WTC11 (cell line): ENCODE measurements at regions not wholly inside any gene's neighbourhood (a gene's known extent, or its start where the extent isn't known, plus 50 kb on each side); places are given as distances from the start of the nearest gene placed in this dataset.

Experiments used
- ATAC-seq: fragments of 200-7000 bp; cut with Tn5 transposase; 2 replicates; pipeline ENCODE4 v1.10.0; 2021; ENCODE audit warnings: mild to moderate bottlenecking, moderate library complexity
- CTCF ChIA-PET: fragments of 300-600 bp; sonication (Branson Sonifier 250); formaldehyde crosslinking; loops from one replicate; lab custom pipeline; 2021; ENCODE audit warnings: antibody characterized with exemption; lab: Charles Lee
- POLR2A ChIA-PET: fragments of 350-600 bp; sonication (Branson Sonifier 250); formaldehyde crosslinking; loops from one replicate; lab custom pipeline; 2021; ENCODE audit warnings: antibody characterized with exemption; lab: Charles Lee
- DNase-seq: peaks from one replicate; pipeline ENCODE4 v3.0.0; 2021; ENCODE audit warnings: low spot score
- H3K27ac Mint-ChIP-seq: 2 replicates; pipeline ENCODE4 v1.8.0; 2021; ENCODE audit warnings: mixed read lengths
- H3K27me3 Mint-ChIP-seq: 2 replicates; pipeline ENCODE4 v1.8.0; 2021; ENCODE audit warnings: low read depth, mild to moderate bottlenecking, moderate library complexity, mixed read lengths
- H3K36me3 Mint-ChIP-seq: 2 replicates; pipeline ENCODE4 v1.8.0; 2021; ENCODE audit warnings: mixed read lengths
- H3K4me1 Mint-ChIP-seq: 2 replicates; pipeline ENCODE4 v1.8.0; 2022; ENCODE audit warnings: mixed read lengths
- H3K4me3 Mint-ChIP-seq: 2 replicates; pipeline ENCODE4 v1.8.0; 2021; ENCODE audit warnings: mild to moderate bottlenecking, moderate library complexity, mixed read lengths
- H3K9me3 Mint-ChIP-seq: 2 replicates; pipeline ENCODE4 v1.8.0; 2021; ENCODE audit warnings: mixed read lengths
- ATF2 ChIP-seq: sonication (generic); formaldehyde crosslinking; IDR thresholded peaks from 2 replicates; pipeline ENCODE4 v1.8.1; 2022; ENCODE audit warnings: low read depth, missing genetic modification reagents, borderline replicate concordance
- ATF6 ChIP-seq: sonication (generic); formaldehyde crosslinking; IDR thresholded peaks from 2 replicates; pipeline ENCODE4 v1.8.1; 2023; ENCODE audit warnings: mild to moderate bottlenecking, missing genetic modification reagents
- ERG ChIP-seq: fragments of 250-450 bp; sonication (Bioruptor Pico); IDR thresholded peaks from 2 replicates; pipeline ENCODE4 v1.8.0; 2021; ENCODE audit warnings: mild to moderate bottlenecking
- ESRRA ChIP-seq: sonication (generic); formaldehyde crosslinking; IDR thresholded peaks from 2 replicates; pipeline ENCODE4 v1.8.1; 2022; ENCODE audit warnings: mild to moderate bottlenecking, missing genetic modification reagents, borderline replicate concordance
- HMGA2 ChIP-seq: fragments of 250-450 bp; sonication (Bioruptor Pico); IDR thresholded peaks from 2 replicates; pipeline ENCODE4 v1.4.0; 2021; ENCODE audit warnings: mild to moderate bottlenecking, moderate library complexity
- KAT7 ChIP-seq: sonication (generic); formaldehyde crosslinking; IDR thresholded peaks from 2 replicates; pipeline ENCODE4 v1.8.1; 2023; ENCODE audit warnings: missing genetic modification reagents, mild to moderate bottlenecking, borderline replicate concordance
- NFATC4 ChIP-seq: fragments of 250-450 bp; sonication (Bioruptor Pico); IDR thresholded peaks from 2 replicates; pipeline ENCODE4 v1.9.0; 2021; ENCODE audit warnings: mild to moderate bottlenecking
- NR3C1 ChIP-seq: sonication (generic); formaldehyde crosslinking; conservative IDR thresholded peaks from 2 replicates; pipeline ENCODE4 v1.8.1; 2023; ENCODE audit warnings: low read depth, mild to moderate bottlenecking, missing genetic modification reagents
- RORB ChIP-seq: fragments of 250-450 bp; sonication (Bioruptor Pico); IDR thresholded peaks from 2 replicates; pipeline ENCODE4 v1.9.0; 2021; ENCODE audit warnings: mild to moderate bottlenecking
- SP1 ChIP-seq: sonication (generic); formaldehyde crosslinking; conservative IDR thresholded peaks from 2 replicates; pipeline ENCODE4 v1.8.1; 2022; ENCODE audit warnings: missing genetic modification reagents
- ZNF138 ChIP-seq: sonication (generic); formaldehyde crosslinking; conservative IDR thresholded peaks from 2 replicates; pipeline ENCODE4 v1.8.1; 2022; ENCODE audit warnings: mild to moderate bottlenecking, moderate library complexity, missing genetic modification reagents
- ZNF416 ChIP-seq: fragments of 250-450 bp; sonication (Bioruptor Pico); IDR thresholded peaks from 2 replicates; pipeline ENCODE4 v1.9.0; 2021; ENCODE audit warnings: mild to moderate bottlenecking, inconsistent platforms
- ZNF512 ChIP-seq: sonication (generic); formaldehyde crosslinking; IDR thresholded peaks from 2 replicates; pipeline ENCODE4 v1.8.1; 2022; ENCODE audit warnings: missing genetic modification reagents, borderline replicate concordance
- ZNF671 ChIP-seq: fragments of 250-450 bp; sonication (Bioruptor Pico); IDR thresholded peaks from 2 replicates; pipeline ENCODE4 v1.8.0; 2021; ENCODE audit warnings: mild to moderate bottlenecking
- ZSCAN18 ChIP-seq: fragments of 250-450 bp; sonication (Bioruptor Pico); IDR thresholded peaks from 2 replicates; pipeline ENCODE4 v2.1.2; 2022; ENCODE audit warnings: mild to moderate bottlenecking, moderate library complexity

GRCh38 chr14:96634896-96635295 lies 132.7 kb downstream of the PAPOLA start:
- peaks cover 2% of the 10 kb centered on the region; the same call in 1 of the 2 replicates for H3K4me1 Mint-ChIP-seq
- TF ChIP-seq ZNF512 (CRISPR knock-in tag), result no peak
- POLR2A ChIA-PET, result no interaction called here
- peaks cover 18% of the 10 kb centered on the region for H3K9me3 Mint-ChIP-seq
- no peak for ATAC-seq
- no peaks in the 10 kb centered on the region for H3K36me3 Mint-ChIP-seq
- no peaks in the 10 kb centered on the region for H3K27me3 Mint-ChIP-seq
- no peak overlapping the region for H3K4me3 Mint-ChIP-seq
- no peak overlapping the region for H3K27ac Mint-ChIP-seq
- no peak for DNase-seq
- CTCF ChIA-PET, result no interaction called here

GRCh38 chr14:96635850-96636249 lies 133.7 kb downstream of the PAPOLA start:
- POLR2A ChIA-PET, result no interaction called here
- H3K27ac Mint-ChIP-seq, result no peak overlapping the region
- H3K27me3 Mint-ChIP-seq, result no peaks in the 10 kb centered on the region
- TF ChIP-seq SP1 (CRISPR knock-in tag) (no peak), NR3C1 (CRISPR knock-in tag) (no peak), ZNF512 (CRISPR knock-in tag) (no peak), ESRRA (CRISPR knock-in tag) (no peak), ZNF138 (CRISPR knock-in tag) (no peak), ZNF416 (no peak), ATF2 (CRISPR knock-in tag) (no peak), ZNF671 (CRISPR knock-in tag) (no peak), KAT7 (CRISPR knock-in tag) (no peak), ATF6 (CRISPR knock-in tag) (no peak), ZSCAN18 (no peak), RORB (no peak), NFATC4 (CRISPR knock-in tag) (no peak), ERG (CRISPR knock-in tag) (no peak), HMGA2 (CRISPR knock-in tag) (no peak)
- no peak for ATAC-seq
- CTCF ChIA-PET, result no interaction called here
- H3K4me3 Mint-ChIP-seq, result no peak overlapping the region
- H3K4me1 Mint-ChIP-seq, result peaks cover 2% of the 10 kb centered on the region; the same call in 1 of the 2 replicates
- DNase-seq, result no peak
- no peaks in the 10 kb centered on the region for H3K36me3 Mint-ChIP-seq
- H3K9me3 Mint-ChIP-seq, result peaks cover 18% of the 10 kb centered on the region
